ENCODE measurements at regions not wholly inside any gene's neighbourhood (a gene's known extent, or its start where the extent isn't known, plus 50 kb on each side); places are given as distances from the start of the nearest gene placed in this dataset.

DNA sequence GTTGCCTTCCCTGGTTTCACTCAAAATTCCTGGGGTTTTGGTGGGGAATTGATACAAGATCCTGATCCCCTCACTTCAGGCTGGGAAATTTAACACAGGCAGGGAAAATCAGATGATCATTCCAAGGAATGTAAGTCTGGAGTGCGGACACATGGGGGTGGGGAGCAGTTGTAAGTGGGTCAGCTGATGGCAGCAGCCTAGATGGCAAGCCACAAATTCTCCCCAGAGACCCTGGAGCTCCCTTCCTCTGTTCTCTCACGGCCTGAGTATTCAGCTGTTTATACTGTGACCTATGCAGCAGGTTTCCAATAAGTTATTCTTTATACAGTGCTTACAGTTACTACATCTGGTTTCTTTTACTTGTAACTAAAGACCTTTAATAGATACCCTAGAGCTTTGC lies 144.9 kb downstream of the SH3BGRL2 start:
- H3K36me3 Mint-ChIP-seq = no peaks in the 10 kb centered on the region
- H3K9me3 Mint-ChIP-seq = no peaks in the 10 kb centered on the region
- peaks cover 0 to 7% of the 10 kb centered on the region in 2 donors for H3K27me3 Mint-ChIP-seq
- no peak overlapping the region for H3K27ac Mint-ChIP-seq
- no peak for ATAC-seq (replicated peaks)
- H3K4me1 Mint-ChIP-seq = peaks cover 0 to 7% of the 10 kb centered on the region in 2 donors
- DNase-seq = no peak
- no peak overlapping the region for H3K4me3 Mint-ChIP-seq

DNA sequence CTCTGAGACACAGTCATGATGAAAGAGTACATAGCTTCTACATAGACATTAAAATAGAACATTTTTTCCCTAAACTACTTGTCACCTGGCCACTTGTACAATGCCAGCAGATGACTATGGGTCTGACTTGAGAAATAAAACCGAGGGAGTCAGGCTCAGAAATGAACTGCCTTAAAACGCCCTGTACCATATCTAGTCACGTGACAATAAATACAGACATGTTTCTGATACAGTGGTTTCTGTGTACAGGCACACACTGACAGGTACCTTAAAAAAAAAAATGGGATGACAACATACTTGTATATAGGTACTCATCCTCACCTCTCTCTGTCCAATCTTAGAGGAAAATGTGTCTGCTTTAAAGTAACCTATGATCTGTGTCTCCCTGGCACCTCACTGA lies 144.1 kb downstream of the SH3BGRL2 start:
- ATAC-seq (replicated peaks) (no peak), DNase-seq (no peak)
- Mint-ChIP-seq H3K4me1 (peaks cover 0 to 7% of the 10 kb centered on the region in 2 donors), H3K4me3 (no peak overlapping the region), H3K27ac (no peak overlapping the region), H3K9me3 (no peaks in the 10 kb centered on the region), H3K27me3 (peaks cover 0 to 7% of the 10 kb centered on the region in 2 donors), H3K36me3 (no peaks in the 10 kb centered on the region)

DNA sequence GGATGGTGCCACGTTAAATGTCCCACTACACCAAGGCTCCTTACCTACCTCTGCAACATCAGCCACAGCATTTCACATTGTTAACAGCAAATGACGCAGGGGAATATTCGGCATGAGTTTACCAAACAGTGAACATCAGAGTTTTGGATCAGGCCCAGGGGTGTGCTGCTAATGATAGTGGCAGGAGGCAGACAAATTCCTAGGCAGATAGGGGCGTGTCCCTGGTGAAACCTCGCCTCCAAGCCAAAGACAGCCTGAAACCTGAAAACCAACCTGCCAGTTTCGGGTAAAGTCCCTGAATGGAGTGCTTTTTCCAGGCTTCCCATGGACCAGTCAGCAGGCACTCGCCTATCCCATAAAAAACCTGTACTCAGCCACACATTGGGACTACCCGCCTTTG lies 133.6 kb downstream of the SH3BGRL2 start:
- Mint-ChIP-seq H3K27ac (no peak overlapping the region), H3K27me3 (peaks cover 9 to 22% of the 10 kb centered on the region in 2 donors), H3K9me3 (peaks cover 4 to 9% of the 10 kb centered on the region in 2 donors), H3K4me1 (no peaks in the 10 kb centered on the region), H3K4me3 (no peak overlapping the region), H3K36me3 (peaks cover 0 to 4% of the 10 kb centered on the region in 2 donors)
- DNase-seq = no peak
- no peak for ATAC-seq (replicated peaks)

DNA sequence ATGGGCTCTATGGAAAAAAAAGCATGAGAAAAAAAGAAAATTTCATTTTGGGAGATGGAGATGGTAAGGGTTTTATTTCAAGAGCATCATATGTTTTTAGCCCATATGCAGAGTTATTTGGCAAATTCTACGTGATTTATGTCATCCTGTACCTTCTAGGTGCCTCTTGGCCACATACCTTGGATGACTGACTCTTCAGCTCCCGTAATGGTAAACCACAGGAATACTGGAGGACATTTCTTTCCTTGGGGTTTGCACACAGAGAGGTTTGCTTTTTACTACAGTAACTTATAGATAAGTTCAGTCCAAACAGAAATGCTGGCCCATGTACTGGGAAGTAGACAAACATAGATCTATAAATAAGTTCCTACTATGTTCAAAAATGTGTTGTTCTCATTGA lies 132.2 kb downstream of the SH3BGRL2 start:
- Mint-ChIP-seq H3K4me1 (no peaks in the 10 kb centered on the region), H3K27me3 (peaks cover 11 to 22% of the 10 kb centered on the region in 2 donors), H3K4me3 (no peak overlapping the region), H3K9me3 (peaks cover 0 to 6% of the 10 kb centered on the region in 2 donors), H3K27ac (no peak overlapping the region), H3K36me3 (peaks cover 0 to 4% of the 10 kb centered on the region in 2 donors)
- ATAC-seq (replicated peaks) (no peak), DNase-seq (no peak)

DNA sequence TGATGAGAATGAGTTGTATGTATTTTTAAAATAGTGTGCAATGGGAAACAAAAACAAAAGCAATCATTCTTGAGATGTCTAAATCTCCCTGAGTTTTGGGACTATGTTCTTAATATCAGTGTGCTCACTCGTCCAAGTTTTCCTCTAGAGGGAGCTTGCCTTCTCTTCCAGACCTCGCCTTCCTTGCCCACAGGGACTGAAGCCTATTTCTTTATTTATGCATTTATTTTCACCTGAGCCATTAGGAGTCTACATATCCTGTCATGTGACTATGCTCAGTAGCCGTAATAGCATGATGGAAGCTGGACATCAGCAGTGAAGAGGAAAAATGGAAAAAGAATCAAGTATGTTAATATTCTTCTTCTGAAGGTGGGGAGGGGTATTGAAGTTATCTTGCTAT lies 131.2 kb downstream of the SH3BGRL2 start:
- ATAC-seq (replicated peaks) = no peak
- Mint-ChIP-seq H3K4me1 (no peaks in the 10 kb centered on the region), H3K27ac (no peak overlapping the region)

DNA sequence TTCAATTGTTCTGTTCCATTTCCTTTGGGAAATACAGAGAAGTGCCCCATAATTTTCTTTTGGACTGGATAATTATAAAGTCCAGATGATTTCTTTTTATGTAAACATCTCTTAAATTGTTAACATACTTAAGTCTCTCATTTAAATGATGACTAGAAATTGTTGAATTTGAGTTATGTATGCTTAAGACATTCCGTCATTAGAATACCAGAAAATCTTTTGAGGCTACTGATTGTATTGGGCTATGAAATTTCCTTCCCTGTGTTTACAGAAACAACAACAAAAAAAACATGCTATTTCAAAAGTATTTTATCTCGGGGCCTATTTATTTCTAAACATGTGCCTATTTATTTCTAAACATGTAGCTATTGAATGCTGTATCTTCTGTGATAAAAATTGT lies 125.4 kb downstream of the SH3BGRL2 start:
- no peaks in the 10 kb centered on the region for H3K36me3 Mint-ChIP-seq
- ATAC-seq (replicated peaks) = no peak

More for the DNA sequence above, 131.2 kb downstream of the SH3BGRL2 start:
- no peak overlapping the region for H3K4me3 Mint-ChIP-seq
- peaks cover 0 to 3% of the 10 kb centered on the region in 2 donors for H3K9me3 Mint-ChIP-seq
- H3K27me3 Mint-ChIP-seq = peaks cover 6 to 15% of the 10 kb centered on the region in 2 donors
- no peak for DNase-seq
- H3K36me3 Mint-ChIP-seq = no peaks in the 10 kb centered on the region

DNA sequence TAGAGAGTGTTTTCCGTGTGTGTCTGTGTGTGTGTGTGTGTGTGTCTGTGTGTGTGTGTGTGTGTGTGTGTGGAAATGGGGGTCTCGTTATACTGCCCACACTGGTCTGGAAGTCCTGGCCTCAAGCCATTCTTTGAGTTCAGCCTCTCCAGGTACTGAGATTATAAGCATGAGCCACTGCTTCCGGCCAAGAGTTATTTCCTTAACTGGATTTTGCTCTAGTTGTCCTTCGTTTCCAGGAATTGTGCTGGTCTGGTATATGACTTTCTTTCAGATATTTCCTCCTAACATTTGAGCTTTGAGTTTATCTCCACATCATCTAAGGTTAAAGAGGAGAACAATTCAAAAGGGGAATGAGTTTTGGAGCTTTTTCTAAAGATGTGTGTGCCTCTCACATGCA lies 124.8 kb downstream of the SH3BGRL2 start:
- Mint-ChIP-seq H3K27ac (no peak overlapping the region), H3K36me3 (no peaks in the 10 kb centered on the region), H3K4me1 (no peaks in the 10 kb centered on the region), H3K4me3 (no peak overlapping the region), H3K27me3 (peaks cover 0 to 14% of the 10 kb centered on the region in 2 donors), H3K9me3 (no peaks in the 10 kb centered on the region)
- no peak for ATAC-seq (replicated peaks)
- no peak for DNase-seq

More for the DNA sequence above, 125.4 kb downstream of the SH3BGRL2 start:
- H3K9me3 Mint-ChIP-seq = no peaks in the 10 kb centered on the region
- no peak overlapping the region for H3K27ac Mint-ChIP-seq
- DNase-seq = no peak
- peaks cover 0 to 12% of the 10 kb centered on the region in 2 donors for H3K27me3 Mint-ChIP-seq
- H3K4me3 Mint-ChIP-seq = no peak overlapping the region
- H3K4me1 Mint-ChIP-seq = no peaks in the 10 kb centered on the region

Data from stimulated activated naive B cell treated with anti-CD40 and anti-IgM and Interleukin-4, amounts not matched to agents 10 μg/mL and 1 μg/mL and 100 μg/mL, for 72 hours (primary cell).